Progenitor cell of endocrine pancreas (in vitro differentiated cells): ENCODE measurements at regions not wholly inside any gene's neighbourhood (a gene's known extent, or its start where the extent isn't known, plus 50 kb on each side); places are given as distances from the start of the nearest gene placed in this dataset.

Experiments
- DNase-seq: peaks from one replicate; pipeline ENCODE4 v3.0.0; 2021; ENCODE audit warnings: low spot score; ENCODE audit not compliant: unreplicated experiment
- H3K27ac Mint-ChIP-seq: 2 replicates; pipeline ENCODE4 v1.8.0; 2021; ENCODE audit warnings: mild to moderate bottlenecking, moderate library complexity, mixed read lengths
- H3K27me3 Mint-ChIP-seq: 2 replicates; pipeline ENCODE4 v1.8.0; 2021; ENCODE audit warnings: mixed read lengths
- H3K36me3 Mint-ChIP-seq: 2 replicates; pipeline ENCODE4 v1.8.0; 2022; ENCODE audit warnings: mixed read lengths; ENCODE audit not compliant: insufficient read depth
- H3K4me1 Mint-ChIP-seq: 2 replicates; pipeline ENCODE4 v1.8.0; 2021; ENCODE audit warnings: low read depth, mixed read lengths
- H3K4me3 Mint-ChIP-seq: 2 replicates; pipeline ENCODE4 v1.8.0; 2021; ENCODE audit warnings: low read depth, mild to moderate bottlenecking, moderate library complexity, mixed read lengths
- H3K9me3 Mint-ChIP-seq: 2 replicates; pipeline ENCODE4 v1.8.0; 2021; ENCODE audit warnings: low read depth, mixed read lengths
- CTCF ChIP-seq: fragments of 200-600 bp; sonication (generic); IDR thresholded peaks from one replicate; pipeline ENCODE4 v1.5.0; 2021; ENCODE audit warnings: antibody characterized with exemption, mild to moderate bottlenecking; ENCODE audit not compliant: unreplicated experiment

GRCh38 chr4:44988011-44988410 is 261.7 kb upstream of the GNPDA2 start:
- no peak for DNase-seq
- Mint-ChIP-seq H3K4me3 (no peak overlapping the region), H3K27ac (no peak overlapping the region), H3K27me3 (no peaks in the 10 kb centered on the region), H3K9me3 (no peaks in the 10 kb centered on the region), H3K4me1 (no peaks in the 10 kb centered on the region), H3K36me3 (no peaks in the 10 kb centered on the region)
- TF ChIP-seq CTCF = no peak

- H3K4me3 Mint-ChIP-seq = no peak overlapping the region
- no peaks in the 10 kb centered on the region for H3K4me1 Mint-ChIP-seq
- H3K27me3 Mint-ChIP-seq = no peaks in the 10 kb centered on the region
- H3K9me3 Mint-ChIP-seq = no peaks in the 10 kb centered on the region
- TF ChIP-seq CTCF = no peak
- no peak overlapping the region for H3K27ac Mint-ChIP-seq
- DNase-seq = no peak
- H3K36me3 Mint-ChIP-seq = no peaks in the 10 kb centered on the region
Observed at GRCh38 chr4:44985938-44986337, 259.6 kb upstream of the GNPDA2 start.

GRCh38 chr4:44985152-44985551 is 258.8 kb upstream of the GNPDA2 start:
- no peaks in the 10 kb centered on the region for H3K4me1 Mint-ChIP-seq
- no peaks in the 10 kb centered on the region for H3K9me3 Mint-ChIP-seq
- TF ChIP-seq CTCF = no peak
- no peak for DNase-seq
- H3K36me3 Mint-ChIP-seq = no peaks in the 10 kb centered on the region
- no peak overlapping the region for H3K27ac Mint-ChIP-seq
- no peak overlapping the region for H3K4me3 Mint-ChIP-seq
- H3K27me3 Mint-ChIP-seq = no peaks in the 10 kb centered on the region

- no peak for TF ChIP-seq CTCF
- no peak overlapping the region for H3K4me3 Mint-ChIP-seq
- DNase-seq = no peak
- no peaks in the 10 kb centered on the region for H3K27me3 Mint-ChIP-seq
- no peaks in the 10 kb centered on the region for H3K9me3 Mint-ChIP-seq
- H3K36me3 Mint-ChIP-seq = no peaks in the 10 kb centered on the region
- H3K27ac Mint-ChIP-seq = no peak overlapping the region
- H3K4me1 Mint-ChIP-seq = no peaks in the 10 kb centered on the region
Observed at GRCh38 chr4:44984083-44984482, 257.7 kb upstream of the GNPDA2 start.

- H3K4me1 Mint-ChIP-seq = no peaks in the 10 kb centered on the region
- no peak overlapping the region for H3K4me3 Mint-ChIP-seq
- no peak overlapping the region for H3K27ac Mint-ChIP-seq
- no peaks in the 10 kb centered on the region for H3K36me3 Mint-ChIP-seq
- DNase-seq = no peak
- no peaks in the 10 kb centered on the region for H3K9me3 Mint-ChIP-seq
- TF ChIP-seq CTCF = no peak
- H3K27me3 Mint-ChIP-seq = no peaks in the 10 kb centered on the region
Observed at GRCh38 chr4:44983083-44983482, 256.7 kb upstream of the GNPDA2 start.
